Ectodermal cell (in vitro differentiated cells): ENCODE measurements at regions not wholly inside any gene's neighbourhood (a gene's known extent, or its start where the extent isn't known, plus 50 kb on each side); places are given as distances from the start of the nearest gene placed in this dataset.

ENCODE experiments used
- H3K27ac ChIP-seq: 2 replicates; pipeline ENCODE4 v1.7.0; 2013; ENCODE audit warnings: mild to moderate bottlenecking, low read depth, low read length; ENCODE audit not compliant: insufficient read depth, poor library complexity, severe bottlenecking
- H3K27me3 ChIP-seq: 2 replicates; pipeline ENCODE4 v1.7.0; 2013; ENCODE audit warnings: mild to moderate bottlenecking, low read length; ENCODE audit not compliant: insufficient read depth, control insufficient read depth, poor library complexity, severe bottlenecking
- H3K36me3 ChIP-seq: one replicate; pipeline ENCODE4 v1.7.0; 2013; ENCODE audit warnings: low read length; ENCODE audit not compliant: control insufficient read depth, insufficient read depth
- H3K4me1 ChIP-seq: one replicate; pipeline ENCODE4 v1.7.0; 2013; ENCODE audit warnings: low read length; ENCODE audit not compliant: control insufficient read depth, insufficient read depth
- H3K4me3 ChIP-seq: 2 replicates; pipeline ENCODE4 v1.7.0; 2013; ENCODE audit warnings: low read depth, low read length, control low read depth; ENCODE audit not compliant: insufficient read depth
- H3K9me3 ChIP-seq: 2 replicates; pipeline ENCODE4 v1.7.0; 2013; ENCODE audit warnings: mild to moderate bottlenecking, low read length, moderate library complexity; ENCODE audit not compliant: control insufficient read depth
- WGBS, 2 experiments: methylation state at CpG; one replicate each; pipeline ENCODE4 v1.1.7; 2013; ENCODE audit warnings: missing lambda C conversion rate in 2 of 2; 5-methylcytosine and 5-hydroxymethylcytosine counted together

GRCh38 chr2:41483982-41484857 is 563.6 kb upstream of the PKDCC start:
- H3K27me3 ChIP-seq, result no peaks in the 10 kb centered on the region
- no peaks in the 10 kb centered on the region for H3K4me1 ChIP-seq
- H3K4me3 ChIP-seq, result no peak overlapping the region
- WGBS, 2 experiments, result 93 to 100% methylated on average over 2 to 5 of the region's 7 CpGs
- no peak overlapping the region for H3K27ac ChIP-seq
- H3K36me3 ChIP-seq, result no peaks in the 10 kb centered on the region
- no peaks in the 10 kb centered on the region for H3K9me3 ChIP-seq

- H3K27ac ChIP-seq, result no peak overlapping the region
- H3K27me3 ChIP-seq, result no peaks in the 10 kb centered on the region
These were observed 563.0 kb upstream of the PKDCC start for GRCh38 chr2:41484858-41485234.

GRCh38 chr2:41486948-41487347 is 560.9 kb upstream of the PKDCC start:
- no peak overlapping the region for H3K4me3 ChIP-seq
- H3K36me3 ChIP-seq, result no peaks in the 10 kb centered on the region
- H3K27ac ChIP-seq, result no peak overlapping the region
- H3K9me3 ChIP-seq, result no peaks in the 10 kb centered on the region
- H3K4me1 ChIP-seq, result no peaks in the 10 kb centered on the region
- no peaks in the 10 kb centered on the region for H3K27me3 ChIP-seq

More at GRCh38 chr2:41484858-41485234, 563.0 kb upstream of the PKDCC start:
- H3K4me1 ChIP-seq, result no peaks in the 10 kb centered on the region
- H3K9me3 ChIP-seq, result no peaks in the 10 kb centered on the region
- H3K4me3 ChIP-seq, result no peak overlapping the region
- H3K36me3 ChIP-seq, result no peaks in the 10 kb centered on the region

- Histone ChIP-seq H3K36me3 (no peaks in the 10 kb centered on the region), H3K4me1 (no peaks in the 10 kb centered on the region), H3K4me3 (no peak overlapping the region), H3K27ac (no peak overlapping the region), H3K27me3 (no peaks in the 10 kb centered on the region), H3K9me3 (no peaks in the 10 kb centered on the region)
These were observed 558.9 kb upstream of the PKDCC start for GRCh38 chr2:41488888-41489287.

- H3K27ac ChIP-seq, result no peak overlapping the region
- H3K9me3 ChIP-seq, result no peaks in the 10 kb centered on the region
- H3K27me3 ChIP-seq, result no peaks in the 10 kb centered on the region
- no peaks in the 10 kb centered on the region for H3K36me3 ChIP-seq
- no peaks in the 10 kb centered on the region for H3K4me1 ChIP-seq
- H3K4me3 ChIP-seq, result no peak overlapping the region
These were observed 558.2 kb upstream of the PKDCC start for GRCh38 chr2:41489638-41490037.

GRCh38 chr2:41495050-41495449 is 552.8 kb upstream of the PKDCC start:
- no peaks in the 10 kb centered on the region for H3K27me3 ChIP-seq
- H3K4me1 ChIP-seq, result no peaks in the 10 kb centered on the region
- no peaks in the 10 kb centered on the region for H3K36me3 ChIP-seq
- 62 to 67% methylated on average over 4 to 5 of the region's 5 CpGs for WGBS, 2 experiments
- H3K4me3 ChIP-seq, result no peak overlapping the region
- H3K27ac ChIP-seq, result no peak overlapping the region
- H3K9me3 ChIP-seq, result peaks cover 4% of the 10 kb centered on the region

- Histone ChIP-seq H3K36me3 (no peaks in the 10 kb centered on the region), H3K9me3 (peaks cover 4% of the 10 kb centered on the region), H3K4me3 (no peak overlapping the region), H3K27ac (no peak overlapping the region), H3K27me3 (no peaks in the 10 kb centered on the region), H3K4me1 (no peaks in the 10 kb centered on the region)
- WGBS, 2 experiments, result 89 to 95% methylated on average over 3 of the region's 3 CpGs
These were observed 550.9 kb upstream of the PKDCC start for GRCh38 chr2:41496908-41497307.

GRCh38 chr2:41498781-41499180 is 549.0 kb upstream of the PKDCC start:
- 92 to 93% methylated on average over 3 of the region's 3 CpGs for WGBS, 2 experiments
- Histone ChIP-seq H3K9me3 (peaks cover 4% of the 10 kb centered on the region), H3K36me3 (no peaks in the 10 kb centered on the region), H3K4me3 (no peak overlapping the region), H3K4me1 (no peaks in the 10 kb centered on the region), H3K27me3 (no peaks in the 10 kb centered on the region), H3K27ac (no peak overlapping the region)

GRCh38 chr2:41500895-41501294 is 546.9 kb upstream of the PKDCC start:
- H3K36me3 ChIP-seq, result no peaks in the 10 kb centered on the region
- H3K9me3 ChIP-seq, result no peaks in the 10 kb centered on the region
- WGBS, 2 experiments, result 89 to 93% methylated on average over 1 to 2 of the region's 2 CpGs
- no peak overlapping the region for H3K4me3 ChIP-seq
- H3K4me1 ChIP-seq, result no peaks in the 10 kb centered on the region
- H3K27me3 ChIP-seq, result no peaks in the 10 kb centered on the region
- H3K27ac ChIP-seq, result no peak overlapping the region

- Histone ChIP-seq H3K27ac (no peak overlapping the region), H3K27me3 (no peaks in the 10 kb centered on the region), H3K4me3 (no peak overlapping the region), H3K9me3 (no peaks in the 10 kb centered on the region), H3K4me1 (no peaks in the 10 kb centered on the region), H3K36me3 (no peaks in the 10 kb centered on the region)
- no CpG with 5 or more reads among the region's 1 CpG for WGBS, 2 experiments
These were observed 545.1 kb upstream of the PKDCC start for GRCh38 chr2:41502752-41503151.

- 94 to 100% methylated on average over 1 of the region's 2 CpGs for WGBS, 2 experiments
- no peak overlapping the region for H3K27ac ChIP-seq
- H3K9me3 ChIP-seq, result no peaks in the 10 kb centered on the region
- H3K27me3 ChIP-seq, result no peaks in the 10 kb centered on the region
- H3K4me3 ChIP-seq, result no peak overlapping the region
- no peaks in the 10 kb centered on the region for H3K36me3 ChIP-seq
- H3K4me1 ChIP-seq, result no peaks in the 10 kb centered on the region
These were observed 543.3 kb upstream of the PKDCC start for GRCh38 chr2:41504532-41504931.
